ENCODE measurements at regions not wholly inside any gene's neighbourhood (a gene's known extent, or its start where the extent isn't known, plus 50 kb on each side); places are given as distances from the start of the nearest gene placed in this dataset.

- H3K27me3 ChIP-seq (ENCODE audit: control insufficient read depth, insufficient read depth, low read length) = no peaks in the 10 kb centered on the region
- POLR2A ChIA-PET = no interaction called here
- peaks cover 5% of the 10 kb centered on the region; the same call in 1 of the 2 replicates for H3K9me3 ChIP-seq (ENCODE audit: control insufficient read depth, insufficient read depth, low read length)
- no peak for TF ChIP-seq CTCF (IDR thresholded peaks at IDR 0.05; ENCODE audit: low read depth, low read length)
- H3K4me3 ChIP-seq (ENCODE audit: low read depth, low read length) = no peak overlapping the region
- CTCF ChIA-PET = no interaction called here
- no peak for DNase-seq (ENCODE audit: low read depth, low spot score)
- no peak overlapping the region for H3K27ac ChIP-seq (ENCODE audit: low read depth, low read length)
Observed at GRCh38 chr3:28958656-28959055, 322.2 kb upstream of the RBMS3 start.

GRCh38 chr3:28971156-28971555, 309.7 kb upstream of the RBMS3 start:
- H3K27me3 ChIP-seq (ENCODE audit: control insufficient read depth, insufficient read depth, low read length) = no peaks in the 10 kb centered on the region
- CTCF ChIA-PET = no interaction called here

GRCh38 chr3:28972921-28973320, 307.9 kb upstream of the RBMS3 start:
- Histone ChIP-seq H3K27ac (ENCODE audit: low read depth, low read length) (no peak overlapping the region), H3K9me3 (ENCODE audit: control insufficient read depth, insufficient read depth, low read length) (peaks cover 6% of the 10 kb centered on the region), H3K4me3 (ENCODE audit: low read depth, low read length) (no peak overlapping the region), H3K27me3 (ENCODE audit: control insufficient read depth, insufficient read depth, low read length) (no peaks in the 10 kb centered on the region)
- ChIA-PET CTCF (no interaction called here), POLR2A (no interaction called here)
- DNase-seq (ENCODE audit: low read depth, low spot score) = no peak
- TF ChIP-seq CTCF (IDR thresholded peaks at IDR 0.05; ENCODE audit: low read depth, low read length) = no peak

More at GRCh38 chr3:28971156-28971555, 309.7 kb upstream of the RBMS3 start:
- POLR2A ChIA-PET = no interaction called here
- no peak for TF ChIP-seq CTCF (IDR thresholded peaks at IDR 0.05; ENCODE audit: low read depth, low read length)
- Histone ChIP-seq H3K9me3 (ENCODE audit: control insufficient read depth, insufficient read depth, low read length) (peaks cover 6% of the 10 kb centered on the region), H3K4me3 (ENCODE audit: low read depth, low read length) (no peak overlapping the region), H3K27ac (ENCODE audit: low read depth, low read length) (no peak overlapping the region)
- DNase-seq (ENCODE audit: low read depth, low spot score) = no peak

GRCh38 chr3:28973609-28974008, 307.3 kb upstream of the RBMS3 start:
- CTCF ChIA-PET = no interaction called here
- no peak overlapping the region for H3K27ac ChIP-seq (ENCODE audit: low read depth, low read length)
- H3K27me3 ChIP-seq (ENCODE audit: control insufficient read depth, insufficient read depth, low read length) = no peaks in the 10 kb centered on the region

GRCh38 chr3:28978092-28978491, 302.8 kb upstream of the RBMS3 start:
- ChIA-PET CTCF (no interaction called here), POLR2A (no interaction called here)
- Histone ChIP-seq H3K9me3 (ENCODE audit: control insufficient read depth, insufficient read depth, low read length) (no peaks in the 10 kb centered on the region), H3K27ac (ENCODE audit: low read depth, low read length) (no peak overlapping the region), H3K27me3 (ENCODE audit: control insufficient read depth, insufficient read depth, low read length) (no peaks in the 10 kb centered on the region), H3K4me3 (ENCODE audit: low read depth, low read length) (no peak overlapping the region)
- TF ChIP-seq CTCF (IDR thresholded peaks at IDR 0.05; ENCODE audit: low read depth, low read length) = no peak
- DNase-seq (ENCODE audit: low read depth, low spot score) = no peak

More at GRCh38 chr3:28973609-28974008, 307.3 kb upstream of the RBMS3 start:
- POLR2A ChIA-PET = interaction anchor here (0.7 kb wide), 1 partner anchor 39 kb away, joined by 10 read pairs; no protein-coding TSS in a partner anchor
- Histone ChIP-seq H3K9me3 (ENCODE audit: control insufficient read depth, insufficient read depth, low read length) (peaks cover 6% of the 10 kb centered on the region), H3K4me3 (ENCODE audit: low read depth, low read length) (no peak overlapping the region)
- no peak for TF ChIP-seq CTCF (IDR thresholded peaks at IDR 0.05; ENCODE audit: low read depth, low read length)
- no peak for DNase-seq (ENCODE audit: low read depth, low spot score)
